ENCODE measurements at regions not wholly inside any gene's neighbourhood (a gene's known extent, or its start where the extent isn't known, plus 50 kb on each side); places are given as distances from the start of the nearest gene placed in this dataset.

GRCh38 chr9:31336386-31336785 is 1048.1 kb upstream of the ACO1 start:
- Histone ChIP-seq H3K9ac (ENCODE audit: low read length) (no peak overlapping the region), H3K79me2 (ENCODE audit: insufficient read depth, low read length) (no peaks in the 10 kb centered on the region), H3K9me3 (ENCODE audit: control insufficient read depth in 1 of 2, insufficient read depth in 1 of 2, low read depth in 1 of 2, low read length in 2 of 2) (peaks cover 0 to 4% of the 10 kb centered on the region in 2 experiments; a peak in 1 of 4 replicates), H3K4me2 (ENCODE audit: low read length) (no peak overlapping the region), H4K20me1 (ENCODE audit: insufficient read depth) (no peaks in the 10 kb centered on the region), H3K27me3 (ENCODE audit: insufficient read depth, low read length) (no peaks in the 10 kb centered on the region), H3K4me1 (ENCODE audit: control insufficient read depth in 1 of 2, insufficient read depth in 2 of 2, low read length in 2 of 2) (no peaks in the 10 kb centered on the region), H3K4me3 (replicated peaks in 1 of 2; ENCODE audit: low read depth in 1 of 2, low read length in 2 of 2) (no peak overlapping the region), H3K27ac (ENCODE audit: low read depth, low read length) (no peak overlapping the region), H3K9me2 (ENCODE audit: insufficient read depth) (no peaks in the 10 kb centered on the region), H2AFZ (ENCODE audit: low read depth, low read length, poor library complexity, severe bottlenecking) (no peak overlapping the region), H3K36me3 (ENCODE audit: control insufficient read depth in 1 of 2, insufficient read depth in 2 of 2, low read length in 2 of 2) (no peaks in the 10 kb centered on the region)
- no peak for DNase-seq (ENCODE audit: low read depth, low spot score)
- intact Hi-C loops (cut with micrococcal nuclease), result no loop called here
- TF ChIP-seq TCF7L2 (IDR thresholded peaks at IDR 0.05; ENCODE audit: borderline replicate concordance, extremely low read depth, insufficient read depth, insufficient read length) (no peak), POLR2A (IDR thresholded peaks at IDR 0.05; ENCODE audit: borderline replicate concordance, extremely low read depth, insufficient read depth, insufficient read length) (no peak), SP1 (IDR thresholded peaks at IDR 0.05; ENCODE audit: low read depth) (no peak), ZNF274 (IDR thresholded peaks at IDR 0.05; ENCODE audit: low read depth, low read length) (no peak), SIN3A (IDR thresholded peaks at IDR 0.05; ENCODE audit: low read depth) (no peak), EZH2phosphoT487 (IDR thresholded peaks at IDR 0.05; ENCODE audit: borderline replicate concordance) (no peak), EZH2 (IDR thresholded peaks at IDR 0.05) (no peak), RAD21 (IDR thresholded peaks at IDR 0.05; ENCODE audit: low read depth) (no peak), JUND (IDR thresholded peaks at IDR 0.05) (no peak), ZFX (IDR thresholded peaks at IDR 0.05) (no peak), CBX3 (IDR thresholded peaks at IDR 0.05; ENCODE audit: low read depth) (no peak), ELF1 (IDR thresholded peaks at IDR 0.05; ENCODE audit: borderline replicate concordance, low read depth) (no peak)
- TF ChIP-seq, protein P1, sequence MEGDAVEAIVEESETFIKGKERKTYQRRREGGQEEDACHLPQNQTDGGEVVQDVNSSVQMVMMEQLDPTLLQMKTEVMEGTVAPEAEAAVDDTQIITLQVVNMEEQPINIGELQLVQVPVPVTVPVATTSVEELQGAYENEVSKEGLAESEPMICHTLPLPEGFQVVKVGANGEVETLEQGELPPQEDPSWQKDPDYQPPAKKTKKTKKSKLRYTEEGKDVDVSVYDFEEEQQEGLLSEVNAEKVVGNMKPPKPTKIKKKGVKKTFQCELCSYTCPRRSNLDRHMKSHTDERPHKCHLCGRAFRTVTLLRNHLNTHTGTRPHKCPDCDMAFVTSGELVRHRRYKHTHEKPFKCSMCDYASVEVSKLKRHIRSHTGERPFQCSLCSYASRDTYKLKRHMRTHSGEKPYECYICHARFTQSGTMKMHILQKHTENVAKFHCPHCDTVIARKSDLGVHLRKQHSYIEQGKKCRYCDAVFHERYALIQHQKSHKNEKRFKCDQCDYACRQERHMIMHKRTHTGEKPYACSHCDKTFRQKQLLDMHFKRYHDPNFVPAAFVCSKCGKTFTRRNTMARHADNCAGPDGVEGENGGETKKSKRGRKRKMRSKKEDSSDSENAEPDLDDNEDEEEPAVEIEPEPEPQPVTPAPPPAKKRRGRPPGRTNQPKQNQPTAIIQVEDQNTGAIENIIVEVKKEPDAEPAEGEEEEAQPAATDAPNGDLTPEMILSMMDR (IDR thresholded peaks at IDR 0.05 in 2 of 3, conservative IDR thresholded peaks at IDR 0.05 in 1 of 3; ENCODE audit: borderline replicate concordance in 1 of 3, insufficient read depth in 1 of 3, low read depth in 2 of 3, low read length in 2 of 3), result no peak
- TF ChIP-seq, protein P2, sequence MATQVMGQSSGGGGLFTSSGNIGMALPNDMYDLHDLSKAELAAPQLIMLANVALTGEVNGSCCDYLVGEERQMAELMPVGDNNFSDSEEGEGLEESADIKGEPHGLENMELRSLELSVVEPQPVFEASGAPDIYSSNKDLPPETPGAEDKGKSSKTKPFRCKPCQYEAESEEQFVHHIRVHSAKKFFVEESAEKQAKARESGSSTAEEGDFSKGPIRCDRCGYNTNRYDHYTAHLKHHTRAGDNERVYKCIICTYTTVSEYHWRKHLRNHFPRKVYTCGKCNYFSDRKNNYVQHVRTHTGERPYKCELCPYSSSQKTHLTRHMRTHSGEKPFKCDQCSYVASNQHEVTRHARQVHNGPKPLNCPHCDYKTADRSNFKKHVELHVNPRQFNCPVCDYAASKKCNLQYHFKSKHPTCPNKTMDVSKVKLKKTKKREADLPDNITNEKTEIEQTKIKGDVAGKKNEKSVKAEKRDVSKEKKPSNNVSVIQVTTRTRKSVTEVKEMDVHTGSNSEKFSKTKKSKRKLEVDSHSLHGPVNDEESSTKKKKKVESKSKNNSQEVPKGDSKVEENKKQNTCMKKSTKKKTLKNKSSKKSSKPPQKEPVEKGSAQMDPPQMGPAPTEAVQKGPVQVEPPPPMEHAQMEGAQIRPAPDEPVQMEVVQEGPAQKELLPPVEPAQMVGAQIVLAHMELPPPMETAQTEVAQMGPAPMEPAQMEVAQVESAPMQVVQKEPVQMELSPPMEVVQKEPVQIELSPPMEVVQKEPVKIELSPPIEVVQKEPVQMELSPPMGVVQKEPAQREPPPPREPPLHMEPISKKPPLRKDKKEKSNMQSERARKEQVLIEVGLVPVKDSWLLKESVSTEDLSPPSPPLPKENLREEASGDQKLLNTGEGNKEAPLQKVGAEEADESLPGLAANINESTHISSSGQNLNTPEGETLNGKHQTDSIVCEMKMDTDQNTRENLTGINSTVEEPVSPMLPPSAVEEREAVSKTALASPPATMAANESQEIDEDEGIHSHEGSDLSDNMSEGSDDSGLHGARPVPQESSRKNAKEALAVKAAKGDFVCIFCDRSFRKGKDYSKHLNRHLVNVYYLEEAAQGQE (IDR thresholded peaks at IDR 0.05; ENCODE audit: low read depth), result no peak
- TF ChIP-seq, protein P3, sequence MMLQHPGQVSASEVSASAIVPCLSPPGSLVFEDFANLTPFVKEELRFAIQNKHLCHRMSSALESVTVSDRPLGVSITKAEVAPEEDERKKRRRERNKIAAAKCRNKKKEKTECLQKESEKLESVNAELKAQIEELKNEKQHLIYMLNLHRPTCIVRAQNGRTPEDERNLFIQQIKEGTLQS (IDR thresholded peaks at IDR 0.05), result no peak
- ATAC-seq, result no peak
- ChIA-PET POLR2A (no interaction called here), CTCF (no interaction called here), RAD21 (ENCODE audit: low non-redundant PET in 1 of 2, low total read pairs in 2 of 2, uncharacterized antibody in 2 of 2, unreplicated experiment in 2 of 2) (no interaction called here)
- no TSS peak for BruUV-seq (replicated peaks)
